UCSD-AML1 (cell line): ENCODE measurements at regions not wholly inside any gene's neighbourhood (a gene's known extent, or its start where the extent isn't known, plus 50 kb on each side); places are given as distances from the start of the nearest gene placed in this dataset.
"Not testable (repeated sequence)": the region's sequence is repeated elsewhere in the genome, so short reads cannot be mapped to it uniquely, and the experiment has no call there.

Source experiments
- DNase-seq: peaks from one replicate; lab custom pipeline; 2025; ENCODE audit not compliant: unreplicated experiment; lab: John Stamatoyannopoulos, UW

GRCh38 chr4:86522349-86522748 is 71.8 kb upstream of the PTPN13 start:
- DNase-seq = no peak

GRCh38 chr4:86523333-86523732 is 70.8 kb upstream of the PTPN13 start:
- no peak for DNase-seq

GRCh38 chr4:86527713-86528112 is 66.4 kb upstream of the PTPN13 start:
- not testable (repeated sequence) for DNase-seq

GRCh38 chr4:86529436-86529835 is 64.7 kb upstream of the PTPN13 start:
- no peak for DNase-seq

GRCh38 chr4:86530183-86530582 is 63.9 kb upstream of the PTPN13 start:
- no peak for DNase-seq

- DNase-seq = no peak
Observed at GRCh38 chr4:86531440-86531839, 62.7 kb upstream of the PTPN13 start.

GRCh38 chr4:86532851-86533250 is 61.3 kb upstream of the PTPN13 start:
- no peak for DNase-seq

- DNase-seq = no peak
Observed at GRCh38 chr4:86536151-86536550, 58.0 kb upstream of the PTPN13 start.

GRCh38 chr4:86542319-86543027 is 51.6 kb upstream of the PTPN13 start:
- DNase-seq = no peak

GRCh38 chr4:86543080-86543479 is 51.0 kb upstream of the PTPN13 start:
- DNase-seq = no peak

GRCh38 chr4:86543560-86544309 is 50.4 kb upstream of the PTPN13 start:
- no peak for DNase-seq

GRCh38 chr4:86544310-86544966 is 49.7 kb upstream of the PTPN13 start:
- DNase-seq = no peak
